CD4-positive, alpha-beta T cell (primary cell): ENCODE measurements at regions not wholly inside any gene's neighbourhood (a gene's known extent, or its start where the extent isn't known, plus 50 kb on each side); places are given as distances from the start of the nearest gene placed in this dataset.

Experiments
- ATAC-seq: fragments of 200-7000 bp; cut with Tn5 transposase; one replicate; pipeline ENCODE4 v1.10.0; 2022; ENCODE audit warnings: mild to moderate bottlenecking; ENCODE audit not compliant: poor library complexity
- CTCF ChIA-PET: fragments of 350-600 bp; sonication (Branson Sonifier 250); formaldehyde crosslinking; loops from one replicate; lab custom pipeline; 2021; ENCODE audit warnings: antibody characterized with exemption, inconsistent platforms; lab: Charles Lee
- POLR2A ChIA-PET: fragments of 350-600 bp; sonication (Branson Sonifier 250); formaldehyde crosslinking; loops from one replicate; lab custom pipeline; 2021; ENCODE audit warnings: antibody characterized with exemption, inconsistent platforms; lab: Charles Lee
- DNase-seq, 14 experiments: peaks; one replicate each; pipeline ENCODE4 v3.0.0-alpha.2; 2013 to 2020; ENCODE audit warnings: mixed read lengths in 2 of 14
- H3K27ac ChIP-seq, 2 donors: one replicate each; pipeline versions ENCODE4 v1.5.1 to v1.7.0; 2013; ENCODE audit warnings: low read length in 2 of 2, low read depth in 1 of 2, mild to moderate bottlenecking in 1 of 2
- H3K27me3 ChIP-seq, 2 experiments: 1 replicate in 1 of 2; 2 replicates in 1 of 2; pipeline versions ENCODE4 v1.6.1 to v1.7.0; 2013; ENCODE audit warnings: low read length in 2 of 2, control low read depth in 1 of 2, mild to moderate bottlenecking in 1 of 2, moderate library complexity in 1 of 2; ENCODE audit not compliant: insufficient read depth in 2 of 2, control insufficient read depth in 1 of 2
- H3K36me3 ChIP-seq: one replicate; pipeline ENCODE4 v1.6.1; 2013; ENCODE audit warnings: low read length, control low read depth; ENCODE audit not compliant: insufficient read depth
- H3K4me1 ChIP-seq: one replicate; pipeline ENCODE4 v1.6.1; 2013; ENCODE audit warnings: low read length, control low read depth; ENCODE audit not compliant: insufficient read depth
- H3K4me3 ChIP-seq: one replicate; pipeline ENCODE4 v1.5.1; 2013; ENCODE audit warnings: mild to moderate bottlenecking, low read length, moderate library complexity
- H3K9me3 ChIP-seq, 2 experiments: 1 replicate in 1 of 2; 2 replicates in 1 of 2; pipeline versions ENCODE4 v1.6.1 to v1.7.0; 2013; ENCODE audit warnings: low read length in 2 of 2, mild to moderate bottlenecking in 2 of 2, control low read depth in 1 of 2, moderate library complexity in 1 of 2; ENCODE audit not compliant: control insufficient read depth in 1 of 2, insufficient read depth in 1 of 2
- H3K27ac Mint-ChIP-seq: one replicate; pipeline ENCODE4 v1.8.0; 2020; ENCODE audit warnings: mixed read lengths
- H3K27me3 Mint-ChIP-seq: one replicate; pipeline ENCODE4 v1.8.0; 2021; ENCODE audit warnings: mixed read lengths
- H3K36me3 Mint-ChIP-seq: one replicate; pipeline ENCODE4 v1.8.0; 2021; ENCODE audit warnings: low read depth, mixed read lengths
- H3K4me1 Mint-ChIP-seq: one replicate; pipeline ENCODE4 v1.8.0; 2021; ENCODE audit warnings: low read depth, mixed read lengths
- H3K4me3 Mint-ChIP-seq: one replicate; pipeline ENCODE4 v1.8.0; 2020; ENCODE audit warnings: mild to moderate bottlenecking, mixed read lengths
- H3K9me3 Mint-ChIP-seq: one replicate; pipeline ENCODE4 v1.8.0; 2020; ENCODE audit warnings: mixed read lengths
- intact Hi-C, 2 experiments: fragments of 100-400 bp; cut with DNase I in 1 of 2; cut with micrococcal nuclease in 1 of 2; formaldehyde crosslinking; loops; one replicate each; pipeline versions ENCODE4 v1.15.1 to v1.9.0; 2023 to 2025; cut with DNase I, micrococcal nuclease
- TF ChIP-seq, protein P1 (sequence below): fragments of 200-600 bp; IDR thresholded peaks from one replicate; pipeline ENCODE4 v1.8.0; 2022; ENCODE audit warnings: antibody characterized with exemption, mild to moderate bottlenecking

DNA sequence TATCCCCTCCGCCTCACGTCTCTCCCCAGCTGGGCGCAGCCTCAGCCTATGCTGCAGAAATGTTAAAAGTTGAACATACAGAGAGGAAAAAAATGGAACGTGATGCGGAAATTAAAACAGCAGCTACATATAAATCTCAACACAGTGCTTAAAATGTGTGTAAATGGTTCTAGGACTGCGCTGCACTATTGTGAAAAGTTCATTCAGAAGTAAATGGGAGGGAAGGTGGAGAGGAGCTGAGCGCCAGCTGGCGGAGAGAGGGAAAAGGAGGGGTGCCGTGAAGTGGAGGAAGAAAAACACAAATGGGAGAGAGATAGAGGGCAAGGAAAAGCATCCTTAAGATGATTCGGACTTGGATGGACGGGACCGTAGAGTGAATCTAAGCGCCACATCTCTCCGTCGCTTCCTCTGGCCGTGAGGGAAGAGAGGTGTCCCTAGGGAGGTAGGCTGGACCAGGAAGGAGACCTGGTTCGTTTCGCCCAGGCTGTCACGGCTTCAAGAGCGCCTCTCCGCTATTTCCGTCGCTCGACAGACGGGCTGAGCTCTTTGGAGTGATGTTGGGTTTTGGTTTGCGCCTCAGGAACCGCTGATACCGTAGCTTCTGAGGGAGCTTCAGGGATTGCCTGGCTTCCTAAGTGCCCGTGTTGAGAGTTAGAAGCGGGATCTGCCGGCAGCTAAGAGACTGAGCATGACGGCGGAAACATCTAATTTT lies 113.7 kb downstream of the TRIM27 start:
- no peaks in the 10 kb centered on the region for H3K36me3 ChIP-seq
- peaks cover 8% of the 10 kb centered on the region for H3K4me1 ChIP-seq
- no peak overlapping the region for H3K4me3 ChIP-seq
- Mint-ChIP-seq H3K27ac (no peak overlapping the region), H3K4me1 (peaks cover 13% of the 10 kb centered on the region), H3K9me3 (peaks cover 28% of the 10 kb centered on the region), H3K27me3 (peaks cover 93% of the 10 kb centered on the region), H3K4me3 (no peak overlapping the region), H3K36me3 (peaks cover 11% of the 10 kb centered on the region)
- H3K9me3 ChIP-seq: peaks cover 48 to 53% of the 10 kb centered on the region in 2 experiments
- DNase-seq (peak in 1 of 14 experiments; percentile 18), ATAC-seq (no peak)
- intact Hi-C loops: loop anchor here in 1 of 2 experiments (5.0 to 10.0 kb wide), 3 partner anchors 38 to 1515 kb away; no protein-coding TSS in a partner anchor
- CTCF ChIA-PET: interaction anchor here (0.9 kb wide), 1 partner anchor 27 kb away, joined by 3 read pairs; no protein-coding TSS in a partner anchor
- H3K27me3 ChIP-seq: peaks cover 85 to 91% of the 10 kb centered on the region in 2 experiments
- H3K27ac ChIP-seq: no peak overlapping the region
- POLR2A ChIA-PET: no interaction called here
- TF ChIP-seq, protein P1, sequence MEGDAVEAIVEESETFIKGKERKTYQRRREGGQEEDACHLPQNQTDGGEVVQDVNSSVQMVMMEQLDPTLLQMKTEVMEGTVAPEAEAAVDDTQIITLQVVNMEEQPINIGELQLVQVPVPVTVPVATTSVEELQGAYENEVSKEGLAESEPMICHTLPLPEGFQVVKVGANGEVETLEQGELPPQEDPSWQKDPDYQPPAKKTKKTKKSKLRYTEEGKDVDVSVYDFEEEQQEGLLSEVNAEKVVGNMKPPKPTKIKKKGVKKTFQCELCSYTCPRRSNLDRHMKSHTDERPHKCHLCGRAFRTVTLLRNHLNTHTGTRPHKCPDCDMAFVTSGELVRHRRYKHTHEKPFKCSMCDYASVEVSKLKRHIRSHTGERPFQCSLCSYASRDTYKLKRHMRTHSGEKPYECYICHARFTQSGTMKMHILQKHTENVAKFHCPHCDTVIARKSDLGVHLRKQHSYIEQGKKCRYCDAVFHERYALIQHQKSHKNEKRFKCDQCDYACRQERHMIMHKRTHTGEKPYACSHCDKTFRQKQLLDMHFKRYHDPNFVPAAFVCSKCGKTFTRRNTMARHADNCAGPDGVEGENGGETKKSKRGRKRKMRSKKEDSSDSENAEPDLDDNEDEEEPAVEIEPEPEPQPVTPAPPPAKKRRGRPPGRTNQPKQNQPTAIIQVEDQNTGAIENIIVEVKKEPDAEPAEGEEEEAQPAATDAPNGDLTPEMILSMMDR: no peak

DNA sequence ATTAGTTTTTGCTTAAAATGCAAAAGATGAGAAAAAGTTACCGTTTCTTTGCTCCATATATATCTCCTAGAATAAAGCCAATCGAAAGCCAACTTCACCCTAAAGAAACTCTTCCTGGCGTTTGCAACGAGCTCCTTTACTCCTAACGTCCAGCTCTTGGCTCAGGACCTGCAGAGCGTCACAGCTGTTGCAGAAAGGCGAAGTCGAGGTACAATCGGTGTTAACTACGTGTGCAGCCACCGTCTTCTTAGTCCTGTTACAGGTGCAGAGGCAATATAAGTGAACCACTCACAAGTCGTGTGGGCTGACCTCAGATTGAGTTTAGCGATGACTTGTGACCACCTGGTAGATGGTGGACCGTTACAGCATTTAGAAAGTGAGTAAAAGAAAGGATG lies 113.1 kb downstream of the TRIM27 start:
- Histone ChIP-seq H3K4me1 (peaks cover 8% of the 10 kb centered on the region), H3K27me3 (peaks cover 86 to 95% of the 10 kb centered on the region in 2 experiments), H3K9me3 (peaks cover 48 to 54% of the 10 kb centered on the region in 2 experiments), H3K27ac (no peak overlapping the region), H3K36me3 (no peaks in the 10 kb centered on the region), H3K4me3 (no peak overlapping the region)
- intact Hi-C loops: loop anchor here in 1 of 2 experiments (5.0 kb wide), 1 partner anchor 73 kb away; no protein-coding TSS in a partner anchor
- POLR2A ChIA-PET: no interaction called here
- CTCF ChIA-PET: interaction anchor here (0.9 kb wide), 1 partner anchor 27 kb away, joined by 3 read pairs; no protein-coding TSS in a partner anchor
- no peak overlapping the region for H3K4me3 Mint-ChIP-seq
- H3K36me3 Mint-ChIP-seq: peaks cover 11% of the 10 kb centered on the region
- peaks cover 99% of the 10 kb centered on the region for H3K27me3 Mint-ChIP-seq
- H3K4me1 Mint-ChIP-seq: peaks cover 13% of the 10 kb centered on the region
- DNase-seq (no peak), ATAC-seq (no peak)
- TF ChIP-seq, protein P1: no peak
- no peak overlapping the region for H3K27ac Mint-ChIP-seq
- peaks cover 28% of the 10 kb centered on the region for H3K9me3 Mint-ChIP-seq

DNA sequence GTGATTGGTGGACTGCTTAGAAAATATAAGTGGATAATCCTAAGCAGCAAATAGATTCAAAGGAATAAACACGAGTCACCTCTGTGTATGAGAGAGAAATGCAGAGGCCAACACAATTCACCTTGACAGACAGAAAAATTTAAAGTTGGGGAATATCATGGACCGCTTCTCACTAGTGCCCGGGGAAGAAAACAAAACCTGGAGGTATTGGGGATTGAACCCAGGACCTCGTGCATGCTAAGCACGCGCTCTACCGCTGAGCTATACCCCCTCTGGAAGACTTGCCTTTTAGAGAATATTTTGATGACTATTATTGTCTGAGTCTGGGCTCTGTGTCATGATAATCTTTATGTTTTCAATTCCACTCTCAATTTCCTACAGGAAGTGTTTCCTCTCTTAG lies 111.9 kb downstream of the TRIM27 start:
- ChIA-PET POLR2A (no interaction called here), CTCF (no interaction called here)
- Mint-ChIP-seq H3K4me3 (no peak overlapping the region), H3K4me1 (peaks cover 13% of the 10 kb centered on the region), H3K36me3 (peaks cover 11% of the 10 kb centered on the region), H3K27me3 (peaks cover 99% of the 10 kb centered on the region), H3K27ac (no peak overlapping the region), H3K9me3 (peaks cover 26% of the 10 kb centered on the region)
- peaks cover 93 to 97% of the 10 kb centered on the region in 2 experiments for H3K27me3 ChIP-seq
- no peak overlapping the region for H3K27ac ChIP-seq
- H3K4me3 ChIP-seq: no peak overlapping the region
- intact Hi-C loops: loop anchor here in 1 of 2 experiments (5.0 kb wide), 1 partner anchor 75 kb away; no protein-coding TSS in a partner anchor
- H3K36me3 ChIP-seq: no peaks in the 10 kb centered on the region
- H3K4me1 ChIP-seq: peaks cover 8% of the 10 kb centered on the region
- H3K9me3 ChIP-seq: peaks cover 50 to 54% of the 10 kb centered on the region in 2 experiments
- DNase-seq: no peak
- TF ChIP-seq, protein P1: no peak
- ATAC-seq: no peak
